ENCODE measurements at regions not wholly inside any gene's neighbourhood (a gene's known extent, or its start where the extent isn't known, plus 50 kb on each side); places are given as distances from the start of the nearest gene placed in this dataset.

DNA sequence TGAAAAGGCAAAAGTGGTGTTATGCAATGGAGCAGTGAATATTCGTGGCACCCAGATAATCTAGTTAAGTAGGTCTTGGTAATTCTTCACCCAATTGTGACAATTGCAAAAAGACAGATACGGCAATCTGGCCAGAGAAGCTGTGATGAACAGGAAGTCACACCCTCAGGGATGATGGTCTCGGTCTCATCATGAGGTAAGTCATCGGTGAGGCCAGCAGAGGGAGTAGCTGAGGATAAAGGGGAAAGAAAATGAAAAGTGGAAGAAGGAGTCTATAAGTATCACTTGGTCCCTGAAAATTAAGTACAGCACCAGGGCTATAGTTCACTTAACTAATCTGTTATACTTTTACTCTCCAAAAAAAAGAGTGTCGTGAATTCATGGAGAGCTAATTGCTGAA lies 258.8 kb upstream of the NCAM2 start:
- TF ChIP-seq POLR2A (IDR thresholded peaks at IDR 0.05): no peak
- TF ChIP-seq, protein P1, sequence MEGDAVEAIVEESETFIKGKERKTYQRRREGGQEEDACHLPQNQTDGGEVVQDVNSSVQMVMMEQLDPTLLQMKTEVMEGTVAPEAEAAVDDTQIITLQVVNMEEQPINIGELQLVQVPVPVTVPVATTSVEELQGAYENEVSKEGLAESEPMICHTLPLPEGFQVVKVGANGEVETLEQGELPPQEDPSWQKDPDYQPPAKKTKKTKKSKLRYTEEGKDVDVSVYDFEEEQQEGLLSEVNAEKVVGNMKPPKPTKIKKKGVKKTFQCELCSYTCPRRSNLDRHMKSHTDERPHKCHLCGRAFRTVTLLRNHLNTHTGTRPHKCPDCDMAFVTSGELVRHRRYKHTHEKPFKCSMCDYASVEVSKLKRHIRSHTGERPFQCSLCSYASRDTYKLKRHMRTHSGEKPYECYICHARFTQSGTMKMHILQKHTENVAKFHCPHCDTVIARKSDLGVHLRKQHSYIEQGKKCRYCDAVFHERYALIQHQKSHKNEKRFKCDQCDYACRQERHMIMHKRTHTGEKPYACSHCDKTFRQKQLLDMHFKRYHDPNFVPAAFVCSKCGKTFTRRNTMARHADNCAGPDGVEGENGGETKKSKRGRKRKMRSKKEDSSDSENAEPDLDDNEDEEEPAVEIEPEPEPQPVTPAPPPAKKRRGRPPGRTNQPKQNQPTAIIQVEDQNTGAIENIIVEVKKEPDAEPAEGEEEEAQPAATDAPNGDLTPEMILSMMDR (IDR thresholded peaks at IDR 0.05): no peak
- TF ChIP-seq EP300 (IDR thresholded peaks at IDR 0.05; ENCODE audit: low read depth): no peak
- no peak for TF ChIP-seq POLR2AphosphoS5 (IDR thresholded peaks at IDR 0.05)
